Heart right ventricle (tissue), 16 donors: ENCODE measurements at regions not wholly inside any gene's neighbourhood (a gene's known extent, or its start where the extent isn't known, plus 50 kb on each side); places are given as distances from the start of the nearest gene placed in this dataset.
A peak's percentile ranks its signal among the peaks of the same experiment; 100 is the strongest.

ENCODE experiments used
- ATAC-seq, 8 donors: fragments of 200-7000 bp; cut with Tn5 transposase; one replicate each; pipeline ENCODE4 v1.9.1; 2020; ENCODE audit warnings: mild to moderate bottlenecking in 8 of 8, moderate library complexity in 8 of 8, moderate number of reproducible peaks in 1 of 8
- DNase-seq, 2 donors: peaks; one replicate each; pipeline ENCODE4 v3.0.0-alpha.2; 2020
- H3K27ac ChIP-seq, 10 donors: fragments of 200-600 bp; sonication (generic) in 2 of 10; one replicate each; pipeline versions ENCODE4 v1.5.0 to v1.8.0; 2020 to 2022; ENCODE audit warnings: mild to moderate bottlenecking in 3 of 10
- H3K27me3 ChIP-seq, 7 donors: fragments of 200-600 bp; one replicate each; pipeline ENCODE4 v1.8.0; 2021 to 2022; ENCODE audit warnings: mild to moderate bottlenecking in 2 of 7
- H3K36me3 ChIP-seq, 9 donors: fragments of 200-600 bp; sonication (generic) in 1 of 9; one replicate each; pipeline versions ENCODE4 v1.5.0 to v1.8.0; 2020 to 2022; ENCODE audit warnings: mild to moderate bottlenecking in 2 of 9
- H3K4me1 ChIP-seq, 9 donors: fragments of 200-600 bp; sonication (generic) in 1 of 9; one replicate each; pipeline versions ENCODE4 v1.5.0 to v1.8.0; 2020 to 2022; ENCODE audit warnings: mild to moderate bottlenecking in 4 of 9
- H3K4me3 ChIP-seq, 10 donors: fragments of 200-600 bp; sonication (generic) in 2 of 10; one replicate each; pipeline versions ENCODE4 v1.5.0 to v1.8.0; 2020 to 2022; ENCODE audit warnings: mild to moderate bottlenecking in 7 of 10, moderate library complexity in 2 of 10
- H3K9me3 ChIP-seq, 11 donors: fragments of 200-600 bp in 10 of 11; sonication (generic) in 2 of 11; one replicate each; pipeline versions ENCODE4 v1.5.0 to v1.8.0; 2013 to 2022; ENCODE audit warnings: mild to moderate bottlenecking in 2 of 11, control low read depth in 1 of 11, moderate library complexity in 1 of 11
- CTCF ChIP-seq, 9 donors: fragments of 200-600 bp; sonication (generic) in 2 of 9; IDR thresholded peaks; one replicate each; pipeline versions ENCODE4 v1.5.0 to v1.8.0; 2021 to 2022; ENCODE audit warnings: antibody characterized with exemption in 9 of 9, mild to moderate bottlenecking in 5 of 9, moderate library complexity in 1 of 9
- WGBS, 2 donors: extraction: QIAGEN DNeasy Blood & Tissue Kit; methylation state at CpG; one replicate each; pipeline ENCODE4 v1.1.7; 2013; ENCODE audit warnings: inconsistent platforms in 1 of 2; 5-methylcytosine and 5-hydroxymethylcytosine counted together
- intact Hi-C, 10 donors: fragments of 100-400 bp; cut with DNase I; formaldehyde crosslinking; loops; one replicate each; pipeline versions ENCODE4 v1.11.1 to v1.14.2; 2022
- donor health status: Arrhythmogenic right ventricular cardiomyopathy.
- donor health status: ischemic (EF 13 %, LVEDD 7.1; RV severe dilation, severe dysfunction).
- donor health status: healthy with polysubstance abuse.
- donor health status: DM: no; HTN: yes; CAD: no.
- donor health status: DM: no; HTN: no; CAD: no.
- donor health status: ischemic (EF 25% LVEDD 6.9; RV normal size, moderate dysfunction).
- donor health status: ischemic (EF 25% LVEDD 5.7; RV mildly dilated, moderate dysfunction).
- donor health status: healthy.
- donor health status: DM: yes; HTN: yes; CAD: no.
- donor health status: Ischemic cardiomyopathy.
- donor health status: ischemic (EF 35%, LVEDD 5.7; RV mildly dilated, moderate dysfunction).
- donor health status: nonischemic (EF 11% LVEDD 7.7; RV severe dilation, severe dysfunction).
- donor health status: DM: yes; HTN: yes; CAD: no.
- donor health status: PGD.
- donor health status: ischemic (EF 29% LVEDD 5.4; RV normal size, mild dysfunction).
- donor health status: nonischemic (EF 23%, LVEDD 6.1; RV moderate dilation, normal function).

- TF ChIP-seq CTCF (IDR thresholded peaks at IDR 0.05), result peak in 5 of 9 donors; percentile 26 to 44 (median 36)
- intact Hi-C loops, result loop anchor here in 1 of 10 donors (2.0 kb wide), 1 partner anchor 19 kb away; no protein-coding TSS in a partner anchor
- Histone ChIP-seq H3K4me1 (no peaks in the 10 kb centered on the region), H3K27me3 (peaks cover 0 to under 1% (median 0%) of the 10 kb centered on the region in 7 donors), H3K9me3 (no peaks in the 10 kb centered on the region), H3K4me3 (no peak overlapping the region), H3K36me3 (no peaks in the 10 kb centered on the region), H3K27ac (no peak overlapping the region)
- no peak for ATAC-seq
- 3 to 8% methylated on average over 2 of the region's 2 CpGs for WGBS, 2 donors
- no peak for DNase-seq
Observed at GRCh38 chr15:23497710-23498111, 50.7 kb upstream of the GOLGA6L2 start.
